Caki2 (cell line): ENCODE measurements at regions not wholly inside any gene's neighbourhood (a gene's known extent, or its start where the extent isn't known, plus 50 kb on each side); places are given as distances from the start of the nearest gene placed in this dataset.

Experiments used
- DNase-seq: peaks from one replicate; pipeline ENCODE4 v3.0.0-alpha.2; 2015; ENCODE audit warnings: low read depth
- in situ Hi-C: cut with HindIII; loops from 2 replicates; pipeline ENCODE4 v1.10.0; 2016; ENCODE audit warnings: low sequenced_read_pairs, low pct_unique_long_range_greater_than_20kb, mixed read lengths

GRCh38 chr3:124542214-124542869, 187.9 kb upstream of the UMPS start:
- in situ Hi-C loops, result no loop called here
- DNase-seq, result no peak

GRCh38 chr3:124545891-124546290, 184.4 kb upstream of the UMPS start:
- in situ Hi-C loops, result no loop called here
- no peak for DNase-seq

- in situ Hi-C loops, result loop anchor here (25.0 kb wide), 1 partner anchor 135 kb away; no protein-coding TSS in a partner anchor
- DNase-seq, result peak; percentile 87
These were observed 178.0 kb upstream of the UMPS start for GRCh38 chr3:124552224-124552623.

GRCh38 chr3:124553178-124553577, 177.1 kb upstream of the UMPS start:
- no peak for DNase-seq
- in situ Hi-C loops, result loop anchor here (25.0 kb wide), 1 partner anchor 134 kb away; no protein-coding TSS in a partner anchor

- in situ Hi-C loops, result loop anchor here (25.0 kb wide), 1 partner anchor 131 kb away; no protein-coding TSS in a partner anchor
- DNase-seq, result no peak
These were observed 173.6 kb upstream of the UMPS start for GRCh38 chr3:124556636-124557035.

- in situ Hi-C loops, result loop anchor here (25.0 kb wide), 1 partner anchor 130 kb away; no protein-coding TSS in a partner anchor
- DNase-seq, result no peak
These were observed 172.6 kb upstream of the UMPS start for GRCh38 chr3:124557433-124558232.

GRCh38 chr3:124558991-124559845, 171.0 kb upstream of the UMPS start:
- in situ Hi-C loops, result loop anchor here (25.0 kb wide), 1 partner anchor 128 kb away; no protein-coding TSS in a partner anchor
- DNase-seq, result peak; percentile 87

- in situ Hi-C loops, result loop anchor here (25.0 kb wide), 1 partner anchor 127 kb away; no protein-coding TSS in a partner anchor
- DNase-seq, result peak; percentile 71
These were observed 170.2 kb upstream of the UMPS start for GRCh38 chr3:124559846-124560574.

GRCh38 chr3:124560666-124561215, 169.5 kb upstream of the UMPS start:
- in situ Hi-C loops, result loop anchor here (25.0 kb wide), 1 partner anchor 127 kb away; no protein-coding TSS in a partner anchor

GRCh38 chr3:124562769-124563168, 167.5 kb upstream of the UMPS start:
- no peak for DNase-seq
- in situ Hi-C loops, result loop anchor here (25.0 kb wide), 1 partner anchor 125 kb away; no protein-coding TSS in a partner anchor

More at GRCh38 chr3:124560666-124561215, 169.5 kb upstream of the UMPS start:
- no peak for DNase-seq

- DNase-seq, result no peak
- in situ Hi-C loops, result loop anchor here (25.0 kb wide), 1 partner anchor 124 kb away; no protein-coding TSS in a partner anchor
These were observed 166.9 kb upstream of the UMPS start for GRCh38 chr3:124563376-124563775.

- in situ Hi-C loops, result loop anchor here (25.0 kb wide), 1 partner anchor 122 kb away; no protein-coding TSS in a partner anchor
- DNase-seq, result peak; percentile 47
These were observed 165.2 kb upstream of the UMPS start for GRCh38 chr3:124565013-124565412.

GRCh38 chr3:124565551-124565950, 164.7 kb upstream of the UMPS start:
- no peak for DNase-seq
- in situ Hi-C loops, result loop anchor here (25.0 kb wide), 1 partner anchor 122 kb away; no protein-coding TSS in a partner anchor

GRCh38 chr3:124566701-124567100, 163.6 kb upstream of the UMPS start:
- DNase-seq, result no peak
- in situ Hi-C loops, result loop anchor here (25.0 kb wide), 1 partner anchor 121 kb away; no protein-coding TSS in a partner anchor

GRCh38 chr3:124567179-124567578, 163.1 kb upstream of the UMPS start:
- DNase-seq, result no peak
- in situ Hi-C loops, result loop anchor here (25.0 kb wide), 1 partner anchor 120 kb away; no protein-coding TSS in a partner anchor

GRCh38 chr3:124569761-124570160, 160.5 kb upstream of the UMPS start:
- DNase-seq, result no peak
- in situ Hi-C loops, result loop anchor here (25.0 kb wide), 1 partner anchor 118 kb away; no protein-coding TSS in a partner anchor

GRCh38 chr3:124570232-124570631, 160.0 kb upstream of the UMPS start:
- in situ Hi-C loops, result loop anchor here (25.0 kb wide), 1 partner anchor 117 kb away; no protein-coding TSS in a partner anchor
- DNase-seq, result no peak
